Activated CD8-positive, alpha-beta memory T cell treated with anti-CD3 and anti-CD28 coated beads for 4 hours (primary cell): ENCODE measurements at regions not wholly inside any gene's neighbourhood (a gene's known extent, or its start where the extent isn't known, plus 50 kb on each side); places are given as distances from the start of the nearest gene placed in this dataset.
"Not testable (repeated sequence)": the region's sequence is repeated elsewhere in the genome, so short reads cannot be mapped to it uniquely, and the experiment has no call there.

Experiments
- DNase-seq, 2 donors: peaks; one replicate each; pipeline ENCODE4 v3.0.0-alpha.2; 2020; ENCODE audit warnings: low read depth in 2 of 2

GRCh38 chr1:194039578-194039977 lies 853.2 kb upstream of the B3GALT2 start:
- DNase-seq, result no peak

- no peak for DNase-seq
Observed at GRCh38 chr1:194033646-194034045, 847.2 kb upstream of the B3GALT2 start.

GRCh38 chr1:194028002-194028401 lies 841.6 kb upstream of the B3GALT2 start:
- no peak for DNase-seq

- no peak for DNase-seq
Observed at GRCh38 chr1:194026422-194026821, 840.0 kb upstream of the B3GALT2 start.

- no peak for DNase-seq
Observed at GRCh38 chr1:194024659-194025058, 838.2 kb upstream of the B3GALT2 start.

- DNase-seq, result no peak
Observed at GRCh38 chr1:194014014-194014413, 827.6 kb upstream of the B3GALT2 start.

- no peak for DNase-seq
Observed at GRCh38 chr1:194013561-194013960, 827.1 kb upstream of the B3GALT2 start.

GRCh38 chr1:194004146-194004545 lies 817.7 kb upstream of the B3GALT2 start:
- DNase-seq, result no peak

- not testable (repeated sequence) for DNase-seq
Observed at GRCh38 chr1:194001726-194002350, 815.4 kb upstream of the B3GALT2 start.

- no peak for DNase-seq
Observed at GRCh38 chr1:193988885-193989284, 802.5 kb upstream of the B3GALT2 start.

- DNase-seq, result no peak
Observed at GRCh38 chr1:193979219-193979618, 792.8 kb upstream of the B3GALT2 start.

- no peak for DNase-seq
Observed at GRCh38 chr1:193974286-193974798, 787.9 kb upstream of the B3GALT2 start.

GRCh38 chr1:193973428-193973827 lies 787.0 kb upstream of the B3GALT2 start:
- no peak for DNase-seq

GRCh38 chr1:193971595-193971994 lies 785.2 kb upstream of the B3GALT2 start:
- no peak for DNase-seq

- DNase-seq, result no peak
Observed at GRCh38 chr1:193960499-193960898, 774.1 kb upstream of the B3GALT2 start.

- DNase-seq, result no peak
Observed at GRCh38 chr1:193960040-193960439, 773.6 kb upstream of the B3GALT2 start.

GRCh38 chr1:193957556-193958095 lies 771.2 kb upstream of the B3GALT2 start:
- no peak for DNase-seq

GRCh38 chr1:193952778-193953374 lies 766.5 kb upstream of the B3GALT2 start:
- DNase-seq, result no peak

- DNase-seq, result no peak
Observed at GRCh38 chr1:193951984-193952383, 765.6 kb upstream of the B3GALT2 start.

GRCh38 chr1:193944454-193944853 lies 758.0 kb upstream of the B3GALT2 start:
- no peak for DNase-seq

- no peak for DNase-seq
Observed at GRCh38 chr1:193940176-193940575, 753.8 kb upstream of the B3GALT2 start.

GRCh38 chr1:193939585-193939984 lies 753.2 kb upstream of the B3GALT2 start:
- no peak for DNase-seq

GRCh38 chr1:193937308-193937707 lies 750.9 kb upstream of the B3GALT2 start:
- no peak for DNase-seq
